ENCODE measurements at regions not wholly inside any gene's neighbourhood (a gene's known extent, or its start where the extent isn't known, plus 50 kb on each side); places are given as distances from the start of the nearest gene placed in this dataset.
A peak's percentile ranks its signal among the peaks of the same experiment; 100 is the strongest.

- TF ChIP-seq, protein P1, sequence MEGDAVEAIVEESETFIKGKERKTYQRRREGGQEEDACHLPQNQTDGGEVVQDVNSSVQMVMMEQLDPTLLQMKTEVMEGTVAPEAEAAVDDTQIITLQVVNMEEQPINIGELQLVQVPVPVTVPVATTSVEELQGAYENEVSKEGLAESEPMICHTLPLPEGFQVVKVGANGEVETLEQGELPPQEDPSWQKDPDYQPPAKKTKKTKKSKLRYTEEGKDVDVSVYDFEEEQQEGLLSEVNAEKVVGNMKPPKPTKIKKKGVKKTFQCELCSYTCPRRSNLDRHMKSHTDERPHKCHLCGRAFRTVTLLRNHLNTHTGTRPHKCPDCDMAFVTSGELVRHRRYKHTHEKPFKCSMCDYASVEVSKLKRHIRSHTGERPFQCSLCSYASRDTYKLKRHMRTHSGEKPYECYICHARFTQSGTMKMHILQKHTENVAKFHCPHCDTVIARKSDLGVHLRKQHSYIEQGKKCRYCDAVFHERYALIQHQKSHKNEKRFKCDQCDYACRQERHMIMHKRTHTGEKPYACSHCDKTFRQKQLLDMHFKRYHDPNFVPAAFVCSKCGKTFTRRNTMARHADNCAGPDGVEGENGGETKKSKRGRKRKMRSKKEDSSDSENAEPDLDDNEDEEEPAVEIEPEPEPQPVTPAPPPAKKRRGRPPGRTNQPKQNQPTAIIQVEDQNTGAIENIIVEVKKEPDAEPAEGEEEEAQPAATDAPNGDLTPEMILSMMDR (IDR thresholded peaks at IDR 0.05; ENCODE audit: insufficient read depth, low read length, severe bottlenecking): no peak
- Histone ChIP-seq H3K27me3 (ENCODE audit: control insufficient read depth, insufficient read depth, low read length) (no peaks in the 10 kb centered on the region), H3K4me3 (ENCODE audit: low read depth, low read length) (no peak overlapping the region), H3K36me3 (ENCODE audit: control insufficient read depth, insufficient read depth, low read length) (no peaks in the 10 kb centered on the region)
- DNase-seq (ENCODE audit: low read depth): no peak
- FAIRE-seq: no peak
Measured at GRCh38 chr5:171600741-171601265, 181.4 kb downstream of the FGF18 start.

GRCh38 chr5:171601266-171601881 lies 181.9 kb downstream of the FGF18 start:
- TF ChIP-seq, protein P1 (IDR thresholded peaks at IDR 0.05; ENCODE audit: insufficient read depth, low read length, severe bottlenecking): no peak
- Histone ChIP-seq H3K27me3 (ENCODE audit: control insufficient read depth, insufficient read depth, low read length) (no peaks in the 10 kb centered on the region), H3K36me3 (ENCODE audit: control insufficient read depth, insufficient read depth, low read length) (no peaks in the 10 kb centered on the region), H3K4me3 (ENCODE audit: low read depth, low read length) (no peak overlapping the region)
- FAIRE-seq: no peak
- DNase-seq (ENCODE audit: low read depth): no peak

- no peak overlapping the region for H3K4me3 ChIP-seq (ENCODE audit: low read depth, low read length)
- DNase-seq (ENCODE audit: low read depth) (no peak), FAIRE-seq (no peak)
- H3K27me3 ChIP-seq (ENCODE audit: control insufficient read depth, insufficient read depth, low read length): no peaks in the 10 kb centered on the region
- no peaks in the 10 kb centered on the region for H3K36me3 ChIP-seq (ENCODE audit: control insufficient read depth, insufficient read depth, low read length)
- TF ChIP-seq, protein P1 (IDR thresholded peaks at IDR 0.05; ENCODE audit: insufficient read depth, low read length, severe bottlenecking): no peak
Measured at GRCh38 chr5:171603591-171603990, 182.0 kb upstream of the SMIM23 start.

- Histone ChIP-seq H3K36me3 (ENCODE audit: control insufficient read depth, insufficient read depth, low read length) (no peaks in the 10 kb centered on the region), H3K27me3 (ENCODE audit: control insufficient read depth, insufficient read depth, low read length) (no peaks in the 10 kb centered on the region), H3K4me3 (ENCODE audit: low read depth, low read length) (no peak overlapping the region)
- DNase-seq (ENCODE audit: low read depth): no peak
- TF ChIP-seq, protein P1 (IDR thresholded peaks at IDR 0.05; ENCODE audit: insufficient read depth, low read length, severe bottlenecking): no peak
- FAIRE-seq: no peak
Measured at GRCh38 chr5:171604195-171604594, 181.4 kb upstream of the SMIM23 start.

GRCh38 chr5:171606414-171607024 lies 179.1 kb upstream of the SMIM23 start:
- no peaks in the 10 kb centered on the region for H3K36me3 ChIP-seq (ENCODE audit: control insufficient read depth, insufficient read depth, low read length)
- DNase-seq (ENCODE audit: low read depth) (peak; percentile 17), FAIRE-seq (no peak)
- H3K27me3 ChIP-seq (ENCODE audit: control insufficient read depth, insufficient read depth, low read length): no peaks in the 10 kb centered on the region
- TF ChIP-seq, protein P1 (IDR thresholded peaks at IDR 0.05; ENCODE audit: insufficient read depth, low read length, severe bottlenecking): peak; percentile 42
- no peak overlapping the region for H3K4me3 ChIP-seq (ENCODE audit: low read depth, low read length)

Data from bronchial epithelial cell (primary cell).